NCI-H2029 (cell line): ENCODE measurements at regions not wholly inside any gene's neighbourhood (a gene's known extent, or its start where the extent isn't known, plus 50 kb on each side); places are given as distances from the start of the nearest gene placed in this dataset.
"Not testable (repeated sequence)": the region's sequence is repeated elsewhere in the genome, so short reads cannot be mapped to it uniquely, and the experiment has no call there.

Experiments used
- DNase-seq: peaks from one replicate; lab custom pipeline; 2025; lab: John Stamatoyannopoulos, UW

DNA sequence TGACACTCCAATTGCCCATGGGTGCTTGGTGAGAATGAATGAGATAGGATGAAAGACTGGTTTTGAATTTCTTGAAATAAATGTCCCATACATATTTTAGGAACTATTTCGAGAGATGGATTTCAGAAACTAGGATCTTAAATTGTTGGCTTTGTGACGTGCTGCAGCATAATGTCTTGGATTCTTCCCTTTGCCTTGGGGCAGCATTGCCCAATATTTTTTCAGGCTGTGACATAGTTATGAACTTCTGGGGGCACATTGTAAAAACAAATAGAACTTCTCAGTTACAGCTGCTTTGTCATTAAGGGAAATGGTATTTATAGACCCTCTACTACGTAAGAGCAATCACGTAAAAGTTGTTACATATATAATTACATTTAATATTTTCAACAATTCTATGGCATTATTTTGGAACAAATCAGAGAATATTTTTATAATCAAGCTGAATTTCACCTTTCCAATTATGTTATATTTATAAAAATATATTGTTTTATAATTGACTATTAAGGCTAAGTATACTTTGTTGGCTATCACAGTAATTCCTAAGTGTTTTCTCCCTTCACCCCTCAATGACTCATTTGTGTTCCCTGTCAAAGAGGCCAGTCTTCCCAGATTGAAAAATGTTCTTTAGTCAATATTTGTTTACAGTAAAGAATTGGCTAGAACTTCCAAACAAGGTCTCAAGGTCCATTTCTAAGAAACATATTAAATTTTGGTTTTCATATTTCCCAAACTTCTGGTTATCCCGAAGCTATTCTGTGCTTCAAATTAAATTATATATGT lies 1388.3 kb upstream of the ACO1 start:
- no peak for DNase-seq

DNA sequence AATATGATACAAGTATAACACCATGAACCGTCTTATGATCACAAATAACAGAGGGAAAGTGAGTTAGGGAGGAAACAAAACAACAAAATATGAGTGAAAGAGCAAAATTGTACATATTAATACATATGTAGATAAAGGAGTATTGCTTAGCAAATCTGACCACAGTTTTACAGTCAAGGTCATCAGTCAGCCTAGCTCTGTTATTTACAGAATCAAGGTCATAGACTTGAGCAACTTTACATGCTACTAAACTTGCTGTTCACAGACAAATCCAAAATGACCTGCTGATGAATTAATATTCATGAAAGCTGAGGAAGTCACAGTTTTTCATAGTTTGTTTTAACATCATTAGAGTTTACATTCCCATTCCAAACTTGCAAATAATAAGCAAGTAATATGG lies 1387.7 kb upstream of the ACO1 start:
- DNase-seq, result no peak

DNA sequence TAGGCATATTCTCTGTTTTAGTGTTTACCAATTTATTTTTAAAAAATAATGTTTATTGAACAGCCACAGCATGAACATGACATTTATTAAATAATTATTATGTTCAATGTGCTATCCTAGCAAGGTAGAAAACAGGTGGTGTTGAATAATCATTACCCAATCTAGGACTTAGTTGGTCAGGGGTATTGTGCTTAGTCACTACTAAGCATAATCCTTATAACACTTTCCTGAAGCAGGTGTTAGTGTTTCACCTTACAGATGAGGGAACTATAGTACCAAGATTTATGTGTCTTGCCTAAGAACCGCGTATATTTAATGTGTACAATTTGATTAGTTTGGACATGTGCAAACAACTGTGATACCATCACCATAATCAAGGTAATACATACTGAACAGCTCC lies 1387.2 kb upstream of the ACO1 start:
- no peak for DNase-seq

DNA sequence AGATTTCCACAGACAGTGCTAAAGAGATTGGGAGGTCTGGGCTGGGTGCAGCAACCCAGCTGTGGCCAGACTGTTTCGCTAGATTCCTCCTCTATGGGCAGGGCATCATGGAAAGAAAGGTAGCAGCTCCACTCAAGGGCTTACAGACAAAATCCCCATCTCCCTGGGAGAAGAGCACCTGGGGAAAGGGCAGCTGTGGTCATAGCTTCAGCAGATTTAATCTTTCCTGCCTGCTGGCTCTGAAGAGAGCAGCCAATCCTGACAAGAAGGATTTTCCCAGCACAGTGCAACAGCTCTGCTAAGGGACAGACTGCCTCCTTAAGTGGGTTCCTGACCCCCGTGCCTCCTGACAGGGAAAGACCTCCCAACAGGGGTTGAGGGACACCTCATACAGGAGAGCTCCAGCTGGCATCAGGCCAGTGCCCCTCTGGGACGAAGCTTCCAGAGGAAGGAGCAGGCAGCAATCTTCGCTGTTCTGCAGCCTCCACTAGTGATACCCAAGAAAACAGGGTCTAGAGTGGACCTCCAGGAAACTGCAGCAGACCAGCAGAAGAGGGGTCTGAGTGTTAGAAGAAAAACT lies 1379.3 kb upstream of the ACO1 start:
- DNase-seq, result no peak

DNA sequence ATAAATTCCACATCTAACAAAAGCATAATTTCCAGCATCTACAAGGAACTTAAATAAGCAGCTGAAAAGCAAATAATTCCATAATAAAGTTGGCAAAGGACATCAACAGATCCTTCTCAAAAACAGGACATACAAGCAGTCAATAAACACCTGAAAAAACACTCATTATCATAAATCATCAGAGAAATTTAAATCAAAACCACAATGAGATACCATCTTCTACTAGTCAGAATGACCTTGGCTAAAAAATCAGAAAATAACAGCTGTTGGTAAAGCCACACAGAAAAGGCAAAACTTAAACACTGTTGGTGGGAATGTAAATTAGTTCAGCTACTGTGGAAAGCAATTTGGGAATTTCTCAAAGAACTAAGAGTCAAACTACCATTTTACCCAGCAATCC lies 1371.1 kb upstream of the ACO1 start:
- DNase-seq, result no peak

DNA sequence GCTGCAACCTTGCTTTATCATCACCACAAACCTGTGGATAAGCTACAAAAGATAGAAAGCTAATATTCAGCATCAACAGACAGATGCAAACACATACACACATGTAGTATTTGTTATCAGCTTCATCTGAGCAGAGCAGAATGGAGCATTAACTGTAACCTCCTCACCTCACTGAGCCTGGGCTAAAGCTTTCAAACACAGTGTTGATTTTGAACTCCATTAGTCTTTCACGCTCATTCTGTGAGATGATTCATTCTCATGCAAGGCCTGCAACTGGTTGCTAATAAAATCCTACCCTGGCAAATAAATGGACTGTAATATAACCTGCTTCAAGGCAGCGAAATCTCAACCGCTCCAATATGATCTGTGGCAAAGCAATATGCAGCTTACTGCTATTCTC lies 1360.6 kb upstream of the ACO1 start:
- DNase-seq, result no peak

DNA sequence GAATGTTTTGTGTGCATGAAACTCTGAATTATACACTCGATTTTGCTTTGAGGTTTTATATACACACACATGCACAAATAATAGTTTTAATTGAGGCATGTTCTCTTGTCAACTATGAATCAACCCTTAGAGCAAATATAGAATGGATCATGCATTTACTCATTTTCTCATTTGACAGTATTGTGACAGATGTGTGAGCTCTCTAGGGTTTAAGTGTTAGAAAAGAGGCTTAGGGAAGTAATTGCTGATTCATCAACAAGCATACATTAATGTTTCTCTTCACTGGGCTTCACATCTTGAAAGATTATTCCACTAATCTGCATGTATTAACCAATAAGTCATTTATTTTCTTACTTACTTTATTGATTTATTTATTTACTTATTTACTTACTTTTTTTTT lies 1356.8 kb upstream of the ACO1 start:
- no peak for DNase-seq

DNA sequence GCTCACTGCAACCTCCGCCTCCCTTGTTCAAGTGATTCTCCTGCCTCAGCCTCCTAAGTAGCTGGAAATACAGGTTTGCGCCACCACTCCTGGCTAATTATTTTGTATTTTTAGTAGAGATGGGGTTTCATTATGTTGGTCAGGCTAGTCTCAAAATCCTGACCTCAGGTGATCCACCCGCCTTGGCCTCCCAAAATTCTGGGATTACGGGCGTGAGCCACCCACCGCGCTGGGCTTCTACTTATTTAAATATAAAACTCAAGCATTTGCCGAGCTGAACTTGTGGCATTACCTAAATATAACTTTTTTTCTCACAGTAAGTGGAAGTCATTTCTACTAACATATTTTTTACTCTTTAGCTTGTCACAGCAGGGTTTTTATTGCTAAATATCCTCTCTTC lies 1356.3 kb upstream of the ACO1 start:
- DNase-seq, result no peak

DNA sequence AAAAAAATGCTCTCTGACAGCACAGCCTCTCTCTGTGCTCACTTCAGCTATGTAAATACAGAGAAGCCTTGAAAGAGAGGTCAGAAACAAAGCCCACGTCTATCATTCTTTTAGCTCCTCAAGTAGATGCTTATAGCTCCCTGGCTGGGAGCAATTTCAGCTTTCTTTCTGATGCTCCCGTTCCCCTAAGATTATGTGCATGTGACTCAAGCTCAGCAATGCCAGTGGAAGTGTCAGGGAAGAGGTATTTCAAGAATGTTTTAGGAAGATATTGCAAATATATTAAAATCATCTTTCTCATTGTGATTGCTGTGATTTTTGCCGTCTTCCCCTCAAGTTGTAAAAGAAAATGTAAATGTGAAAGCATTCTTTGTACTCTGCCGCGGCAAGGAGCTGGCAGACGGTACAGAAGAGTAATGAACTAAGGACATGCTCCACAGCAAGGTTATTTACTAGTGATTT lies 1353.7 kb upstream of the ACO1 start:
- peak; percentile 8 for DNase-seq

DNA sequence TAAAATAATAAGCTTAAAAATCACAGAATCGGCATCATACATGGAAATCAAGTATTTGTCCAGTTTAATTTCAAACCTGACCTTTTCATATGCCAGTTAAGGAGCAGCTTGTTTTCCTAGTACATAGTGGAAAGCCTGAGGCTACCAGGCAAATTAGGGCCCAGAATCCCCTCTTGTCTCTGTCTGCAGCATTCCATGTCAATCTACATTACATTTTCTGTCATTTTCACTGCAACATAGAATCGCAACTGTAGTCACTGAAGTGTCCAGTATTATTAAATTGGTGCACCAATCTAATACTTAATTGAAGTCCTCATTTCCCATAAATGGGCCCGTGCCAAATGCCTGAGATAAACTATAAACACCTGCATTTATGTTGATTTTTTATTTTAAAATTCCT lies 1352.2 kb upstream of the ACO1 start:
- no peak for DNase-seq

DNA sequence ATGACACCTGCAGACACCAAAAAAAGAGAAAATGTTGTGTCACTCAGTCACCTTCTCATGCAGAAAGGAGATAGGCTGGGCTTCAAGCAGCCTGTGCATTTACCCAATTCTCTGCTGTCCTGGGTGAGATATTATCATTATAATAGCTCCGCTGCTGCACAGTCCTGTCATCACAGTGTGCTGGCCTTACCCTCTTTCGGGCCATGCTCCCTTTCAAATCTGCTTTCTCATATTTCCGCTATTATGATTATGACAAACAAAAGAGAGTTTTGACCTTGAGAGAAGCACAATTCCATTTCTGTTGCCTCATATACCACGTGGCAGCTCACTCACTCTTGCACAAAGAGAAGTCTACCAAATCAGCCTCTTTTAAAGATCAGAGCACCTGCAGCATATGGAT lies 1350.1 kb upstream of the ACO1 start:
- DNase-seq, result peak; percentile 69

DNA sequence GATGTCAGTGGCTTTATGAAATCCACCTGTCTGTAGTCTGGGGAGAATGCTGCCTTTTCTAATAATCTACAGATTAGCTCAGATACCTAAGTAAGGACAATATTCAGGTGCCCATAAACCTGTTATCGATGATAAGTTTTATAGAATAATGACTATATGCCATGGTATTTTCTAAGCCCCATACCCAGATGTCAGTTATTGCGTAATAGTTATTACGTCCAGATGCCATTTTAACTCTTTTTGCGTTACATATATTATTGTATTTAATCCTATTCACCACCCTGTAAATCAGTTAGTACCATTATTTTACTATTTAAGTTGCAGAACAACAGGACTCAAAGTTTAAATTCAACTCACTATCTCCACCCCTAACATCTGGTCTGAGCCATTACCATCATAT lies 1343.9 kb upstream of the ACO1 start:
- DNase-seq, result no peak

DNA sequence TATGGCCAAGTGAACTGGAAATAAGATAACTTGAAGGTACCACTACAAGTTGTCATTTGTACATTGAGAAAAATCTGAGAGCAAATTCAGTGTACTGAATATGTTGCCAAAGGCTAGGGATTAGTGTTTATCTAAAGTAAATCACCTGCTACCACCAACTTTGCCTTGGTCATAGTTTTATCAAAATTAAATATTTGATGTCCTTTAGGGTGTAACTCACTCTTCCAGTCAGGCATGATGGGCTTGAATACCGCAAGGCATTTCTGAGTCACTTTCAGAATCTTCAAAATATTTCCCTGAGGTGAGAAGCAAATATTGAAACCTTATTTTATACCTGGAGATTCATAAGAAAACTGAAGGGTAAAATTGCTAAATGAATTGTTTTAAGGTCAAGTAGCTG lies 1338.6 kb upstream of the ACO1 start:
- DNase-seq, result no peak

DNA sequence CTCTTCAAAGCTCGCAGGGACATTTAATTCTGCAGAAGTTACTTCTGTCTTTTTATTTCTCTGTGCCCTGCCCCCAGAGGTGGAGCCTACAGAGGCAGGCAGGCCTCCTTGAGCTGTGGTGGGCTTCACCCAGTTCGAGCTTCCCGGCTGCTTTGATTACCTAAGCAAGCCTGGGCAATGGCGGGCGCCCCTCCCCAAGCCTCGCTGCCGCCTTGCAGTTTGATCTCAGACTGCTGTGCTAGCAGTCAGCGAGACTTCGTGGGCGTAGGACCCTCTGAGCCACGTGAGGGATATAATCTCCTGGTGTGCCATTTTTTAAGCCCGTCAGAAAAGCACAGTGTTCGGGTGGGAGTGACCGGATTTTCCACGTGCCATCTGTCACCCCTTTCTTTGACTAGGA lies 1322.9 kb upstream of the ACO1 start:
- not testable (repeated sequence) for DNase-seq

DNA sequence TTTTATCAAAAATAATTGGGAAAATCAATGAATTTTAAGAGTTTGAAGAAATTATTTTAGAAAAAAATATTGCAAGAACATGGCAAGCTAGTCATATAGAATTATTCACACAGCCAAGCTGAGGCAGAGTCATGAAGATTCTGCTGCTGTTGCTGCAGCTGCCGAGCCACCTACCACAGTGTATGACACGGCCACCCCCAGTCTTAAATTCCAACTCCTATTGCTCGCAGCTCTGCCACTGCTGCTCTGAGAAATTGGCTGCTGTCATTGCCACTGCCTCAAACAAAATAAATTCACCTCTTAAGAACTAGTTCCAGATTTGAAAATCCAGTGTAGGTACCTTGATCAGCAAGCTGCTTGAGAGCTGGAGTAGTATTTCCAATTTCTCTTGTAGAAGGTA lies 1318.8 kb upstream of the ACO1 start:
- no peak for DNase-seq

DNA sequence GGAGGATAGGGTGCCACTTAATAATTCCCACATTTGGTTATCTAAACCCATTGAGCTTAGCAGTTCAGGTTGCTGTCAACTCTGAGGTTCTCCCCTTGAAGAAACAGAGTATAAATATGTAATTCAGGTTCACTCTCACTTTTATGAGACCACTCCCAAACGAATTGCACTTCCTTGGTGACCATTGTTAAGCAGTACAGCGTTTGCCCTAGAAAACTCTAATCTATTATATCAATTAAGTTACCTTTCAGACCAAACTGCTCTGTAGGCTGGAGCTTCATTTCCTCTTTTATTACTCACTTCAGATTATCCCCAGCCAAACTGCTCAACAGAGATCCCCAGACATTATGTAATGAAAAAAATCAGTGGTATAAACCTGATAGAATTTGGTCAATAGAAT lies 1317.0 kb upstream of the ACO1 start:
- DNase-seq, result no peak

DNA sequence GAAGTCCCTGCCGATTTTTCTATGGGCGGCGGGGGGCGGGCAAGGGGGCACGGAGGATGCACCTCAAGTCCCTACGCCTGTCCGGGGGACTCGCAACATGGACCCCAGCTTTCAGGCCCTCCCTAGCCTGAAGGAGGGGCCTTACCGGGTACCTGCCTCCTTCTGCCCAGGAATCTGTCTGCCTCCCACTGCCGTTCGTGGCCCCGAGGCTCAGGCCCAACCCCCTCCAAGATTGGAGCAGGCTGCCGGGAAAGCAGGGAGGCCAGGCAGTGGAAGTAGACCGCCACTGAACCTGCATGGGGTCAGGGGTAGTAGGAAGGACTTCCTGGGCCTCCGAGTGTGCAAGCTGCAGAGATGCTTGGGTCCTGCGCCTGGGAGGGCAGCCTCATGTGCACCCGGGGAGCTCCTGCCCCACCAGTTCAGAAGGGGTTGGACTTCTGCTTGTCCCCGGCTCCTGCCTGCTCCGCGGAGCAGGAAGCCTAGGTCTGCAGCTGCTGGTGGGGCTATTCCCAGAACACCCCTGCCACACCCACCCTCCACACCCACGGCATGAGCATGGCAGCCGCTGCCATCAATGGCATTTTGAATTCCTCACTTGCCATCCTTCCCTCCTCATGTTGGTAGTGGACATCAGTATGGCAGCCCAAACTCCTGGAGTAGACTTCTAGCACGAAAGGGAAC lies 1312.7 kb upstream of the ACO1 start:
- DNase-seq, result no peak

DNA sequence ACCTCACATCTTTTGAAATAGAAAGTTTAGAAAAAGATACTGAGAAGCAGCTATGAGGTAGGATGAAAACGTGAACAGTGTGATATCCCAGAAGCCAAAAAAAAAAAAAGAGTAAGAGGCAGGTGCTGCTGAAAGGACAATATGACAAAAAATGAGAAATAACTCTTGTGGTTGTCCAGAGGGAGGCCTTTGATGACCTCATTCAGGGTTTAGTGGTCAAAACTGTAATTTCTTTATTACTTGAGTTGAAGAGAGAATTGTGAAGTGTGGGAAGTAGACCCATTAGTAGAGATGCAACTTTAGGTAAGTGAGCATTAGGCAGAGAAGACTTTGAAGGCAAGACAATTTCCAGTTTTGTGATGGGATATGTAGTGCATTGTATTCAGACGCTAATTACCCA lies 1306.3 kb upstream of the ACO1 start:
- DNase-seq, result no peak

DNA sequence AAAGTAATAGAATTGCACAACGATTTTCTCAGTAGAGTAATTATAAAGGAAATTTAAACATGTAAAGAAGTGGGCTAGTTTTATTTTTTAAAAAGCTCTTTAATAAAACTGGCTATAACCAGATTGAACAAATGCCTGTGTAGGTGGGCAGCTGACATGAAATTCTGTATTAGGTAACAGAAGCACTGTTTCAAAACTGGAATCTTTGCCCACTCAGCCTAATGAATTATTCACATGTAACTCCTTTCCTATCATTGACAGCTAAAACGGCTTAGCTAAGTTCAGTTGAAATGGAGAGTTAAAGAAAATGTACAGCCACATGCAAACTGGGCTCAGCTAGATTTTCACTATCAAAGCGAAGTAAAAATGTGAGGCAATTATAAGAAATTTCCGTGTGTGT lies 1300.1 kb upstream of the ACO1 start:
- no peak for DNase-seq

DNA sequence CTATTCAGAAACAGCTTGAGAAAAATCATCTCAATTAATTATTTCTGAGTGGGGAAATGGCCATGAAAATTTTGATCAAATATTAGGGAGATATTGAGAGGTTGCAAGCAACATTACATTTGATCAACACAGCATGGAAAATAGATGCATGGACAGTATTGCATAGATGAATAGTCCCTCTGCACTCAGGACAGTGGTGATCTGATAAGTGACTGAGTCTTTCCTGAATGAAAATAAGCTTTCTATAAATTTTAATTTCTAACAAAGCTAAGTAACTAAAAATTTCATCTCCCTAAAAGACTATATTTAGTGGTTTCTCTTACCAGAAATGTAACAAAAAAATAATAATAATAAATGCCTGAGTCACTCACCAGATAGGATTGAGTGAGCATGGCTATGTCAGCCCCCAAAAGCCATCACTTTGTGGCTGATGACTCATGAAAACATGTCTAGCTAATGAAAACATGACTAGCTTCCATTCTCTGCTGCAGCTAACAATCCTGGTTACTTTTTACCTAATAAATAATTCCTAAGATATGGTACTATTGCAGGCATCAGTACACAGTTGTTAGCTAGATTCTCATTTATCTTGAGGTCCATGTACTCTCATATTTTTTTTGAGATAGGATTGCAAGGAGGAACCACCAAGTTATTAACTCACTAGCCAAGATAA lies 1294.8 kb upstream of the ACO1 start:
- DNase-seq, result no peak

DNA sequence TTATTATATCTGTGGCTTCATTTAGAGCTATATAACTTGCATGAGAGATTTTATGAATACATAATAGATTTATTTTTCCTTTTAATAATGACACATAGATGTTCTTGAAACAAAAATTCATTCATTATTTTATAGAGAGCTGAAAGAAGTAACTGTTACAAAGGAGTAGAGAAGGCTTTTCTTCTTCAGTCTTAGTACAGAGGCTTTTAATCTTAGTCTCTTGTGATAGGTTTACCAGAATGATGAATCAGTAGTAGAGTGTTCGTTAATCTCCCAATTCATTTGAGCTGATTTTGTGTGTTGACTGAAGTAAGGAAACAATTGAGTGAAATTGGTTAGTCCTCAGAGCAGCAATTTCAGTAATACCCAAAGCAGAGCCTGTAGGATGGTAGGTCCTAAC lies 1284.1 kb upstream of the ACO1 start:
- no peak for DNase-seq

DNA sequence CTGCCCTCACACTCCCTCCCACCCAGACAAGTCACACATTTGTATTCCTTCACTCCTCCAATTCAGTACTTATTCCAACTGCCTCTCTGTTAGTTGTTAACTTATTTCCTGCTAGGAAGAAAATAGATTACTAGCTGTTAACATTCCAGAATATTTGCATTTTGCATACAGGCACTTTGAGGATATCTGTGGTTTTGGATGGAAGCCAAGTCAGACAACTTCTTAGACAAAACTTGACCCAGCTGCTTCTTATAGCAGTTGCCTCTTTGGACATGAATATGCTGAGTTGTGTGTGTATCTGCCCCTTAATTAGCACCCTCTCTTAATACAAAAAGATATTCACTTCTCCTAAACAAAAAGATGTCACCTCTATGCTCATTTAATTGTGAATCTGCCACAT lies 1280.6 kb upstream of the ACO1 start:
- no peak for DNase-seq

DNA sequence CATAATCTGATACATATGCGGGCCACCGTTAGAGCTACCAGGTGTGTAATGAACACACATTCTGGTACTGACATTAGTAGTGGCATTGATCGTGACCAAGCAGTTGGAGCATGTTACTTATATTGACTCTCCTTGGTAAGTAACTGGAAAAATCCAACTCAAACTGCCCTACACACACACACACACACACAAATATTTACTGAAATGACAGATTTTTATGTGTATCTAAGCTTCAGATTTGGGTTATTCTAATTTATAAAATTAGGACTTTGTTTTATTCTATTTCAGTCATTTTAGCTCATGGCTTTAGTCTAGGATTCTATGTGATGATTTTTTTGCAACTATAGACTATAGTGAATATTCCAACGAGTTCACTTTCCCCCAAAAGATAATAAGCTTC lies 1280.2 kb upstream of the ACO1 start:
- DNase-seq, result no peak
